Esophagus squamous epithelium (tissue), 4 donors: ENCODE measurements at regions not wholly inside any gene's neighbourhood (a gene's known extent, or its start where the extent isn't known, plus 50 kb on each side); places are given as distances from the start of the nearest gene placed in this dataset.

ENCODE experiments used
- POLR2A ChIP-seq, 4 donors: fragments of 450-650 bp; IDR thresholded peaks; one replicate each; pipeline ENCODE4 v1.6.1; 2017; ENCODE audit warnings: antibody characterized with exemption in 4 of 4, mild to moderate bottlenecking in 4 of 4, moderate library complexity in 3 of 4
- TF ChIP-seq, protein P1 (sequence below), 6 experiments: fragments of 450-650 bp in 4 of 6; fragments of 200-600 bp in 2 of 6; sonication (generic) in 2 of 6; IDR thresholded peaks; one replicate each; pipeline ENCODE4 v1.5.1; 2016 to 2019; ENCODE audit warnings: antibody characterized with exemption in 6 of 6, mild to moderate bottlenecking in 4 of 6, moderate library complexity in 4 of 6

DNA sequence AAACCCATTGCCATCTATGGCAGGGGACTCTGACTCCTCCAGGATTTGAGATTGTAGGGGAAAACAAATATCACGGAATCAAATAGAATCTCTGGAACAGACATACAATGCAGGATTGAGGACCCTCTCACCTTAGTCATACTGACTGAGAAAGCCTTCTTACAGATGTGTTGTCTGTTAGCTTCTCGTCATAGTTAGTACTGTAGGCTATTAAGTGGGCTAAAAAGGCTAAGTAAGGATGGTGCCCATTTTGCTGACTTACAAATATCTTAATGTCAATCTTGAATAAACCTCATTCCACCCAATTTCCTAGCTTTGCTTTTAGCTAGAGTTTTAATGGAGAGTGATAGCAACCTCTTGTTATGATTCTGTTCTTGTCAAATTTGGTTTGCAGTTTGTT lies 352.4 kb downstream of the QKI start:
- TF ChIP-seq, protein P1, sequence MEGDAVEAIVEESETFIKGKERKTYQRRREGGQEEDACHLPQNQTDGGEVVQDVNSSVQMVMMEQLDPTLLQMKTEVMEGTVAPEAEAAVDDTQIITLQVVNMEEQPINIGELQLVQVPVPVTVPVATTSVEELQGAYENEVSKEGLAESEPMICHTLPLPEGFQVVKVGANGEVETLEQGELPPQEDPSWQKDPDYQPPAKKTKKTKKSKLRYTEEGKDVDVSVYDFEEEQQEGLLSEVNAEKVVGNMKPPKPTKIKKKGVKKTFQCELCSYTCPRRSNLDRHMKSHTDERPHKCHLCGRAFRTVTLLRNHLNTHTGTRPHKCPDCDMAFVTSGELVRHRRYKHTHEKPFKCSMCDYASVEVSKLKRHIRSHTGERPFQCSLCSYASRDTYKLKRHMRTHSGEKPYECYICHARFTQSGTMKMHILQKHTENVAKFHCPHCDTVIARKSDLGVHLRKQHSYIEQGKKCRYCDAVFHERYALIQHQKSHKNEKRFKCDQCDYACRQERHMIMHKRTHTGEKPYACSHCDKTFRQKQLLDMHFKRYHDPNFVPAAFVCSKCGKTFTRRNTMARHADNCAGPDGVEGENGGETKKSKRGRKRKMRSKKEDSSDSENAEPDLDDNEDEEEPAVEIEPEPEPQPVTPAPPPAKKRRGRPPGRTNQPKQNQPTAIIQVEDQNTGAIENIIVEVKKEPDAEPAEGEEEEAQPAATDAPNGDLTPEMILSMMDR (IDR thresholded peaks at IDR 0.05), result no peak
- TF ChIP-seq POLR2A (IDR thresholded peaks at IDR 0.05), result no peak
